Neutrophil (primary cell): ENCODE measurements at regions not wholly inside any gene's neighbourhood (a gene's known extent, or its start where the extent isn't known, plus 50 kb on each side); places are given as distances from the start of the nearest gene placed in this dataset.

ENCODE experiments used
- H3K27ac ChIP-seq: fragments of 200-600 bp; sonication (generic); 2 replicates; pipeline ENCODE4 v1.5.1; 2016; ENCODE audit warnings: mild to moderate bottlenecking, moderate library complexity
- H3K27me3 ChIP-seq: fragments of 200-600 bp; sonication (generic); 2 replicates; pipeline ENCODE4 v1.6.0; 2016; ENCODE audit warnings: mild to moderate bottlenecking
- H3K36me3 ChIP-seq: fragments of 200-600 bp; sonication (generic); 2 replicates; pipeline ENCODE4 v1.5.1; 2017
- H3K4me1 ChIP-seq, 2 experiments: fragments of 200-600 bp in 1 of 2; sonication (generic) in 1 of 2; 1 replicate in 1 of 2; 2 replicates in 1 of 2; pipeline versions ENCODE4 v1.5.1 to v1.6.1; 2013 to 2016; ENCODE audit warnings: low read depth in 1 of 2, low read length in 1 of 2, mild to moderate bottlenecking in 1 of 2, moderate library complexity in 1 of 2; ENCODE audit not compliant: control insufficient read depth in 1 of 2, insufficient read depth in 1 of 2
- H3K4me3 ChIP-seq, 2 experiments: fragments of 200-600 bp in 1 of 2; sonication (generic) in 1 of 2; 1 replicate in 1 of 2; 2 replicates in 1 of 2; pipeline ENCODE4 v1.5.1; 2013 to 2016; ENCODE audit warnings: low read depth in 1 of 2, low read length in 1 of 2, mild to moderate bottlenecking in 1 of 2, moderate library complexity in 1 of 2
- H3K9me3 ChIP-seq: fragments of 200-600 bp; sonication (generic); 2 replicates; pipeline ENCODE4 v1.5.1; 2016
- CTCF ChIP-seq: fragments of 200-600 bp; sonication (generic); IDR thresholded peaks from 2 replicates; pipeline ENCODE4 v1.5.1; 2016; ENCODE audit warnings: antibody characterized with exemption

- no peak for TF ChIP-seq CTCF
- H3K9me3 ChIP-seq: no peaks in the 10 kb centered on the region
- H3K4me1 ChIP-seq: no peaks in the 10 kb centered on the region
- no peak overlapping the region for H3K27ac ChIP-seq
- no peaks in the 10 kb centered on the region for H3K36me3 ChIP-seq
- H3K27me3 ChIP-seq: peaks cover 23% of the 10 kb centered on the region
- no peak overlapping the region for H3K4me3 ChIP-seq
Observed at GRCh38 chr1:22246755-22247480, 104.0 kb upstream of the WNT4 start.

GRCh38 chr1:22247527-22248245 is 104.8 kb upstream of the WNT4 start:
- no peaks in the 10 kb centered on the region for H3K9me3 ChIP-seq
- H3K27me3 ChIP-seq: peaks cover 31% of the 10 kb centered on the region
- H3K4me3 ChIP-seq: no peak overlapping the region
- no peaks in the 10 kb centered on the region for H3K4me1 ChIP-seq
- no peaks in the 10 kb centered on the region for H3K36me3 ChIP-seq
- H3K27ac ChIP-seq: no peak overlapping the region
- no peak for TF ChIP-seq CTCF

- no peak for TF ChIP-seq CTCF
- H3K27me3 ChIP-seq: peaks cover 35% of the 10 kb centered on the region
- no peak overlapping the region for H3K27ac ChIP-seq
- H3K9me3 ChIP-seq: no peaks in the 10 kb centered on the region
- no peak overlapping the region for H3K4me3 ChIP-seq
- no peaks in the 10 kb centered on the region for H3K36me3 ChIP-seq
- H3K4me1 ChIP-seq: no peaks in the 10 kb centered on the region
Observed at GRCh38 chr1:22248746-22249145, 105.8 kb upstream of the WNT4 start.

GRCh38 chr1:22249928-22250680 is 107.2 kb upstream of the WNT4 start:
- Histone ChIP-seq H3K27ac (no peak overlapping the region), H3K4me1 (no peaks in the 10 kb centered on the region), H3K4me3 (no peak overlapping the region), H3K9me3 (no peaks in the 10 kb centered on the region), H3K36me3 (no peaks in the 10 kb centered on the region), H3K27me3 (peaks cover 35% of the 10 kb centered on the region)
- TF ChIP-seq CTCF: no peak

- no peaks in the 10 kb centered on the region for H3K9me3 ChIP-seq
- peaks cover 35% of the 10 kb centered on the region for H3K27me3 ChIP-seq
- TF ChIP-seq CTCF: no peak
- H3K27ac ChIP-seq: no peak overlapping the region
- H3K36me3 ChIP-seq: no peaks in the 10 kb centered on the region
- H3K4me1 ChIP-seq: no peaks in the 10 kb centered on the region
- no peak overlapping the region for H3K4me3 ChIP-seq
Observed at GRCh38 chr1:22250724-22251123, 107.8 kb upstream of the WNT4 start.
